Lower lobe of right lung (tissue), 2 donors: ENCODE measurements at regions not wholly inside any gene's neighbourhood (a gene's known extent, or its start where the extent isn't known, plus 50 kb on each side); places are given as distances from the start of the nearest gene placed in this dataset.
"Not testable (repeated sequence)": the region's sequence is repeated elsewhere in the genome, so short reads cannot be mapped to it uniquely, and the experiment has no call there.

Source experiments
- ATAC-seq, 2 donors: fragments of 200-7000 bp; cut with Tn5 transposase; one replicate each; pipeline ENCODE4 v1.9.1; 2020 to 2022; ENCODE audit warnings: mild to moderate bottlenecking in 2 of 2, moderate library complexity in 2 of 2
- DNase-seq: peaks from one replicate; pipeline ENCODE4 v3.0.0-alpha.2; 2020
- H3K27ac ChIP-seq: fragments of 200-600 bp; one replicate; pipeline ENCODE4 v1.8.0; 2022
- H3K27me3 ChIP-seq: fragments of 200-600 bp; one replicate; pipeline ENCODE4 v1.8.0; 2022; ENCODE audit warnings: low read depth
- H3K36me3 ChIP-seq: fragments of 200-600 bp; one replicate; pipeline ENCODE4 v1.8.0; 2022; ENCODE audit warnings: mild to moderate bottlenecking
- H3K4me1 ChIP-seq: fragments of 200-600 bp; one replicate; pipeline ENCODE4 v1.8.0; 2022
- H3K4me3 ChIP-seq: fragments of 200-600 bp; one replicate; pipeline ENCODE4 v1.8.0; 2022; ENCODE audit warnings: mild to moderate bottlenecking
- H3K9me3 ChIP-seq: fragments of 200-600 bp; one replicate; pipeline ENCODE4 v1.8.0; 2022
- intact Hi-C: fragments of 100-400 bp; cut with DNase I; formaldehyde crosslinking; loops from one replicate; pipeline ENCODE4 v1.11.0; 2022
- TF ChIP-seq, protein P1 (sequence below): fragments of 200-600 bp; IDR thresholded peaks from one replicate; pipeline ENCODE4 v1.8.0; 2022; ENCODE audit warnings: antibody characterized with exemption, mild to moderate bottlenecking
- donor health status: DM: no; HTN: yes; CAD: no; lungs with severe emphysema.

GRCh38 chr1:224054012-224054411, 59.9 kb upstream of the FBXO28 start:
- no peaks in the 10 kb centered on the region for H3K36me3 ChIP-seq
- no peak for ATAC-seq
- no peak overlapping the region for H3K27ac ChIP-seq
- no peak for DNase-seq
- H3K4me1 ChIP-seq: no peaks in the 10 kb centered on the region
- intact Hi-C loops: no loop called here
- no peak overlapping the region for H3K4me3 ChIP-seq
- TF ChIP-seq, protein P1, sequence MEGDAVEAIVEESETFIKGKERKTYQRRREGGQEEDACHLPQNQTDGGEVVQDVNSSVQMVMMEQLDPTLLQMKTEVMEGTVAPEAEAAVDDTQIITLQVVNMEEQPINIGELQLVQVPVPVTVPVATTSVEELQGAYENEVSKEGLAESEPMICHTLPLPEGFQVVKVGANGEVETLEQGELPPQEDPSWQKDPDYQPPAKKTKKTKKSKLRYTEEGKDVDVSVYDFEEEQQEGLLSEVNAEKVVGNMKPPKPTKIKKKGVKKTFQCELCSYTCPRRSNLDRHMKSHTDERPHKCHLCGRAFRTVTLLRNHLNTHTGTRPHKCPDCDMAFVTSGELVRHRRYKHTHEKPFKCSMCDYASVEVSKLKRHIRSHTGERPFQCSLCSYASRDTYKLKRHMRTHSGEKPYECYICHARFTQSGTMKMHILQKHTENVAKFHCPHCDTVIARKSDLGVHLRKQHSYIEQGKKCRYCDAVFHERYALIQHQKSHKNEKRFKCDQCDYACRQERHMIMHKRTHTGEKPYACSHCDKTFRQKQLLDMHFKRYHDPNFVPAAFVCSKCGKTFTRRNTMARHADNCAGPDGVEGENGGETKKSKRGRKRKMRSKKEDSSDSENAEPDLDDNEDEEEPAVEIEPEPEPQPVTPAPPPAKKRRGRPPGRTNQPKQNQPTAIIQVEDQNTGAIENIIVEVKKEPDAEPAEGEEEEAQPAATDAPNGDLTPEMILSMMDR: no peak
- H3K27me3 ChIP-seq: no peaks in the 10 kb centered on the region
- no peaks in the 10 kb centered on the region for H3K9me3 ChIP-seq

DNA sequence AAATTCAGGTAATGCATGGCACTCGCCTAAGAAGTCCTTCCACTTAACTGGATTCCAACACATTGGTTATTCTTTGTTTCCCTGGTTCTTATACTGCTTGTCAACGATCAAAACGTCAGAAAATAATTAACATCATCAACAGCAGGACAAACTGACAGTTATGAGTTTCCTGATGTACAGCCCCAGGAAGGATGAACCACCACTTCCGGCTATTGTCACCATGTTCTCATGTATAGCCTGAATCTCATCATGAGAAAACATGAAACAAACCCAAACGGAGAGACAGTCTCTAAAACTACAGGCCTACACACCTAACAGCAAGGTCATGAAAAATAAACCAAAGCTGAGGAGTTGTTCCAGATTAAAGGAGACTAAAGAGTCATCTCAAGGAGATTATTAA, 60.5 kb upstream of the FBXO28 start:
- H3K36me3 ChIP-seq: no peaks in the 10 kb centered on the region
- no peak overlapping the region for H3K4me3 ChIP-seq
- H3K9me3 ChIP-seq: no peaks in the 10 kb centered on the region
- TF ChIP-seq, protein P1: no peak
- ATAC-seq: no peak
- no peak overlapping the region for H3K27ac ChIP-seq
- DNase-seq: no peak
- H3K27me3 ChIP-seq: no peaks in the 10 kb centered on the region
- H3K4me1 ChIP-seq: no peaks in the 10 kb centered on the region
- intact Hi-C loops: no loop called here

DNA sequence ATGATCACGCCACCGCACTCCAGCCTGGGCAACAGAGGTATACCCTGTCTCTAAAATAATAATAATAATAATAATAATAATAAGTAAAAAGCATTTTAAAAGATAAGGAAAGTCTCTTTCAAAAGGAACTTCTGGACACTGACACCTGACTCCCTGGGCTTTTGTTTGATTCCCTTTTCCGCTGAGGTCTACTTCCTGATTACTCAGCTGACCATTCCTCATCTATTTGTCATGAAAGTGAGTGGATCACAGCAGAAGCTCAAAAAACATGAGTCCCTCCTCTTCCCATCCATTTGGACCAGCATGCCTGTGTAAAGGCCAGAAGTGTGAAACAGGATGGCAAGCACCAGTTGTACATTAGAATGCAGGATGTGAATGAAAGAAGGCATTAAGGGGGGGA, 61.1 kb upstream of the FBXO28 start:
- no peaks in the 10 kb centered on the region for H3K4me1 ChIP-seq

GRCh38 chr1:224051782-224052181, 62.1 kb upstream of the FBXO28 start:
- H3K27ac ChIP-seq, DNase-seq, intact Hi-C loops, ATAC-seq, H3K27me3 ChIP-seq, H3K4me3 ChIP-seq, H3K9me3 ChIP-seq, H3K4me1 ChIP-seq, H3K36me3 ChIP-seq: not testable (repeated sequence)

More for the DNA sequence above, 61.1 kb upstream of the FBXO28 start:
- Histone ChIP-seq H3K9me3 (no peaks in the 10 kb centered on the region), H3K36me3 (no peaks in the 10 kb centered on the region), H3K27me3 (no peaks in the 10 kb centered on the region), H3K27ac (no peak overlapping the region), H3K4me3 (no peak overlapping the region)
- ATAC-seq (no peak), DNase-seq (no peak)
- TF ChIP-seq, protein P1: no peak
- intact Hi-C loops: no loop called here

GRCh38 chr1:224051086-224051406, 62.9 kb upstream of the FBXO28 start:
- Histone ChIP-seq H3K9me3 (no peaks in the 10 kb centered on the region), H3K36me3 (no peaks in the 10 kb centered on the region), H3K4me3 (no peak overlapping the region), H3K27me3 (no peaks in the 10 kb centered on the region), H3K27ac (no peak overlapping the region), H3K4me1 (no peaks in the 10 kb centered on the region)
- no peak for DNase-seq
- TF ChIP-seq, protein P1: no peak
- intact Hi-C loops: no loop called here
- ATAC-seq: no peak

- DNase-seq (no peak), ATAC-seq (no peak)
- no peaks in the 10 kb centered on the region for H3K27me3 ChIP-seq
- H3K36me3 ChIP-seq: no peaks in the 10 kb centered on the region
- intact Hi-C loops: no loop called here
- no peaks in the 10 kb centered on the region for H3K9me3 ChIP-seq
- H3K27ac ChIP-seq: no peak overlapping the region
- H3K4me1 ChIP-seq: peaks cover 3% of the 10 kb centered on the region
- TF ChIP-seq, protein P1: no peak
- no peak overlapping the region for H3K4me3 ChIP-seq
Observed at GRCh38 chr1:224047538-224047937, 66.4 kb upstream of the FBXO28 start.
